Esophagus squamous epithelium (tissue), 5 donors: ENCODE measurements at regions not wholly inside any gene's neighbourhood (a gene's known extent, or its start where the extent isn't known, plus 50 kb on each side); places are given as distances from the start of the nearest gene placed in this dataset.

Experiments used
- DNase-seq: peaks from one replicate; lab custom pipeline; 2025; lab: John Stamatoyannopoulos, UW
- H3K27ac ChIP-seq, 4 donors: fragments of 200-600 bp; sonication (generic); one replicate each; pipeline ENCODE4 v1.5.1; 2016 to 2019; ENCODE audit warnings: mild to moderate bottlenecking in 1 of 4
- H3K27me3 ChIP-seq, 4 donors: fragments of 200-600 bp; sonication (generic); 1 replicate in 3 of 4; 2 replicates in 1 of 4; pipeline versions ENCODE4 v1.5.1 to v1.6.0; 2017 to 2021; ENCODE audit warnings: antibody characterized with exemption in 1 of 4
- H3K36me3 ChIP-seq, 3 donors: fragments of 200-600 bp; sonication (generic); one replicate each; pipeline ENCODE4 v1.5.1; 2016 to 2019
- H3K4me1 ChIP-seq, 3 donors: fragments of 200-600 bp; sonication (generic); one replicate each; pipeline ENCODE4 v1.5.1; 2017 to 2019
- H3K4me3 ChIP-seq, 4 donors: fragments of 200-600 bp; sonication (generic); 1 replicate in 3 of 4; 2 replicates in 1 of 4; pipeline ENCODE4 v1.5.1; 2016 to 2019; ENCODE audit warnings: mild to moderate bottlenecking in 2 of 4, moderate library complexity in 1 of 4
- H3K9me3 ChIP-seq, 3 donors: fragments of 200-600 bp; sonication (generic); one replicate each; pipeline ENCODE4 v1.5.1; 2016 to 2019
- CTCF ChIP-seq, 6 experiments: fragments of 450-650 bp in 4 of 6; fragments of 200-600 bp in 2 of 6; sonication (generic) in 2 of 6; IDR thresholded peaks; one replicate each; pipeline ENCODE4 v1.5.1; 2016 to 2019; ENCODE audit warnings: antibody characterized with exemption in 6 of 6, mild to moderate bottlenecking in 4 of 6, moderate library complexity in 4 of 6
- POLR2A ChIP-seq, 4 donors: fragments of 450-650 bp; IDR thresholded peaks; one replicate each; pipeline ENCODE4 v1.6.1; 2017; ENCODE audit warnings: antibody characterized with exemption in 4 of 4, mild to moderate bottlenecking in 4 of 4, moderate library complexity in 3 of 4
- WGBS, 2 donors: methylation state at CpG; one replicate each; pipeline ENCODE4 v1.1.5; 2018; 5-methylcytosine and 5-hydroxymethylcytosine counted together
- intact Hi-C: fragments of 100-400 bp; cut with DNase I; formaldehyde crosslinking; loops from one replicate; pipeline ENCODE4 v1.15.0; 2022
- donor health status: DM: yes; HTN: yes; CAD: no.

DNA sequence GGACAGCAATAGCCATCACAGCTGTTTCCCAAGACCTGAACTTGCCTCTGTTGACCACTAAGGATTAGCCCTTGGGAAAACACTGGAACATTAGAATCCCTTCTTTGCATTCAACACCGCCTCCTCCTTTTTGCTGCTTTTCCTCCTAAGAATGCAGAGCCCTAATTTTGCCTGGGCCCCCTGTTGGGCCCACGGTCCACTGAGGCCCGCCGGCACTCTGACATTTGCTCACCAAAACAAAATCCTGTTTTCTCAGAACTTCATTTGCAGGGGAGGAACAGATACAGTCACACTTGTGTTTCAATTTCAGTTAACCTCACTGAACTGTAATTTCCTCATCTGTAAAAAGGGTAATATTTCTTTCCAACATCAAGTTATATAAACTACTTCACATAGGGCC, 116.0 kb upstream of the JARID2 start:
- H3K4me1 ChIP-seq: peaks cover 0 to 26% (median 7%) of the 10 kb centered on the region in 3 donors
- H3K9me3 ChIP-seq: no peaks in the 10 kb centered on the region
- intact Hi-C loops: no loop called here
- no peak overlapping the region for H3K27ac ChIP-seq
- no peak for DNase-seq
- H3K27me3 ChIP-seq: no peaks in the 10 kb centered on the region
- no peak overlapping the region for H3K4me3 ChIP-seq
- TF ChIP-seq POLR2A (IDR thresholded peaks at IDR 0.05) (no peak), CTCF (IDR thresholded peaks at IDR 0.05) (no peak)
- 81 to 87% methylated on average over 4 of the region's 4 CpGs for WGBS, 2 donors
- H3K36me3 ChIP-seq: no peaks in the 10 kb centered on the region

- intact Hi-C loops: no loop called here
- H3K27me3 ChIP-seq: no peaks in the 10 kb centered on the region
- WGBS, 2 donors: 72 to 86% methylated on average over 2 of the region's 2 CpGs
Measured at GRCh38 chr6:15131234-15131633, 114.6 kb upstream of the JARID2 start.

GRCh38 chr6:15131651-15132061, 114.2 kb upstream of the JARID2 start:
- DNase-seq: no peak

More at GRCh38 chr6:15131234-15131633, 114.6 kb upstream of the JARID2 start:
- TF ChIP-seq CTCF (IDR thresholded peaks at IDR 0.05): no peak
- TF ChIP-seq POLR2A (IDR thresholded peaks at IDR 0.05): no peak
- Histone ChIP-seq H3K27ac (no peak overlapping the region), H3K9me3 (no peaks in the 10 kb centered on the region), H3K4me3 (no peak overlapping the region), H3K4me1 (peaks cover 0 to 37% (median 7%) of the 10 kb centered on the region in 3 donors), H3K36me3 (no peaks in the 10 kb centered on the region)
- no peak for DNase-seq

DNA sequence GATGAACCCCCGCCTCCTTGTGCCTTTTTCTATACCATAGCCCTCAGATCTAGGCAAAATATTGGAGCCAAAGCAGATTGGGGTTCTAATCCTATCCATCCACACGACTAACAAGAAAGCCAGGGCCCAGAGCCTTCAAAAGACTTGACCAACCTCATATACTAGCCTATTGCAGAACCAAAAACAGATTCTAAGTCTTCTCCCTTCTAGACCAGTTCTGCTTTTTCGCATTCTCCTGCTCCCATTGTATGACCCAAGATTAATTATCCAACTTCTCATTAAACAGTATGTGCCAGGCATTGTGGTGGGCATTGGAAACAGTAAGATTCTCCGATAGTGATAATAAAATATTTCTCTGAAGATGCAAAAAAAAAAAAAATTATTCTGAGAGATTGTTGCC, 113.7 kb upstream of the JARID2 start:
- peak overlapping the region in 3 of 4 donors; percentile 50 to 77 (median 71) for H3K27ac ChIP-seq
- intact Hi-C loops: no loop called here
- no peaks in the 10 kb centered on the region for H3K36me3 ChIP-seq
- 64 to 72% methylated on average over 4 of the region's 4 CpGs for WGBS, 2 donors
- H3K9me3 ChIP-seq: no peaks in the 10 kb centered on the region
- no peaks in the 10 kb centered on the region for H3K27me3 ChIP-seq
- no peak for TF ChIP-seq POLR2A (IDR thresholded peaks at IDR 0.05)
- TF ChIP-seq CTCF (IDR thresholded peaks at IDR 0.05): no peak
- H3K4me3 ChIP-seq: no peak overlapping the region
- H3K4me1 ChIP-seq: peaks cover 0 to 46% (median 9%) of the 10 kb centered on the region in 3 donors
- DNase-seq: no peak

More at GRCh38 chr6:15131651-15132061, 114.2 kb upstream of the JARID2 start:
- Histone ChIP-seq H3K4me1 (peaks cover 0 to 41% (median 7%) of the 10 kb centered on the region in 3 donors), H3K27ac (no peak overlapping the region), H3K4me3 (no peak overlapping the region), H3K27me3 (no peaks in the 10 kb centered on the region), H3K36me3 (no peaks in the 10 kb centered on the region), H3K9me3 (no peaks in the 10 kb centered on the region)
- intact Hi-C loops: no loop called here
- TF ChIP-seq CTCF (IDR thresholded peaks at IDR 0.05) (no peak), POLR2A (IDR thresholded peaks at IDR 0.05) (no peak)
- WGBS, 2 donors: 71% methylated on average over 7 of the region's 7 CpGs

DNA sequence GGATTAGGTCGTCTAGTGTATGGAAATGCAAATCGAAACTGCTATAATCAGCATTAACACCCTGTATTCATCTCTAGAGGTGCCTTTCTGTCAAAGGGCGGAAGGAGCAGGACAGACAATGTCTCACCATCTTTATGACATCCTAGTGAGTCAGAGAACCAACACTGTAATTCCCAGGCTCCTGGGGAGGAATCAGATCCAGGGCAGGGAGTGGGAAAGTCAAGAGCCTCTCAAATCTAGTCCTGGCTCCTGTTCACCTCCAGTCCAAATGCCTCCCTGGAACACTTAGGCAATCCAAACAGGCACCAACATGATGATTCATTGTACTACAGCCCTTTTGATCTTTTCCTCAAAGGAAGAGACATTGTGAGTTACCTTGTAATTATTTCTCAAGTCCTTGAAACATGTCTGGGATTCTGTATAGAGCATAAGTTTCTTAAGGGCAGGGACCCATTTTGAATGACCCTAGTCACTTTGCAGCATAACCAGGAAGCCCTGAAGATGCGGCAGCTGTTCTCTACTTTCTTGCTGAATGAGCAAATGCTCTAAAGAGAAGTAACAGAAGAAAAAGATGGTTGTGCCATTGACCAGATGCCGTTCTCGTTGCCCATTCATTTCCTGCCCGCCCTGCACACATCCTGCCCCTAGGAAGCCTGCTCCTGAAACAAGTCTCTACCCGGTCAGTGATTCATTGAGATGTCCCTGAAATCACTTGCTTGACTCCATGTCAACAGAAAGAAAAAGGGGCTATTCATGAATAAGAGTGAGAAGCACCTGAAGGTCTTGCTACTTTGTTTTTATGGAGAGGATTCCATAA, 112.8 kb upstream of the JARID2 start:
- H3K4me3 ChIP-seq: no peak overlapping the region
- no peaks in the 10 kb centered on the region for H3K9me3 ChIP-seq
- 22 to 35% methylated on average over 8 of the region's 8 CpGs for WGBS, 2 donors
- peaks cover 0 to 54% (median 12%) of the 10 kb centered on the region in 3 donors for H3K4me1 ChIP-seq
- no peaks in the 10 kb centered on the region for H3K36me3 ChIP-seq
- peak overlapping the region; percentile 50 to 77 (median 64) for H3K27ac ChIP-seq
- no peak for TF ChIP-seq CTCF (IDR thresholded peaks at IDR 0.05)
- no peak for TF ChIP-seq POLR2A (IDR thresholded peaks at IDR 0.05)
- no peak for DNase-seq
- intact Hi-C loops: no loop called here
- H3K27me3 ChIP-seq: no peaks in the 10 kb centered on the region
